Common myeloid progenitor, CD34-positive (primary cell): ENCODE measurements at regions not wholly inside any gene's neighbourhood (a gene's known extent, or its start where the extent isn't known, plus 50 kb on each side); places are given as distances from the start of the nearest gene placed in this dataset.

Experiments used
- CTCF ChIA-PET: fragments of 350-600 bp; sonication (Branson Sonifier 250); formaldehyde crosslinking; loops from one replicate; lab custom pipeline; 2021; ENCODE audit warnings: antibody characterized with exemption; lab: Charles Lee
- POLR2A ChIA-PET: fragments of 350-600 bp; sonication (Branson Sonifier 250); formaldehyde crosslinking; loops from one replicate; lab custom pipeline; 2021; ENCODE audit warnings: antibody characterized with exemption; lab: Charles Lee
- DNase-seq, 3 donors: peaks; one replicate each; pipeline versions ENCODE4 v3.0.0 to v3.0.0-alpha.2; 2013
- H3K27ac ChIP-seq, 2 experiments: 1 replicate in 1 of 2; 2 replicates in 1 of 2; pipeline ENCODE4 v1.7.0; 2013; ENCODE audit warnings: inconsistent platforms in 2 of 2, low read length in 2 of 2, mild to moderate bottlenecking in 2 of 2, low read depth in 1 of 2, moderate library complexity in 1 of 2; ENCODE audit not compliant: severe bottlenecking in 2 of 2, insufficient read depth in 1 of 2, poor library complexity in 1 of 2
- H3K27me3 ChIP-seq, 5 experiments: replicated peaks in 2 of 5; 1 replicate in 3 of 5; 2 replicates in 2 of 5; pipeline versions ENCODE4 v1.6.1 to v1.7.0; 2013; ENCODE audit warnings: low read length in 4 of 5, mild to moderate bottlenecking in 2 of 5, moderate library complexity in 2 of 5, inconsistent platforms in 1 of 5; ENCODE audit not compliant: insufficient read depth in 5 of 5, control insufficient read depth in 4 of 5
- H3K36me3 ChIP-seq, 4 experiments: 1 replicate in 2 of 4; 2 replicates in 2 of 4; pipeline versions ENCODE4 v1.6.1 to v1.7.0; 2013; ENCODE audit warnings: low read length in 3 of 4, control low read depth in 1 of 4, mild to moderate bottlenecking in 1 of 4; ENCODE audit not compliant: control insufficient read depth in 4 of 4, insufficient read depth in 4 of 4
- H3K4me1 ChIP-seq, 4 experiments: 1 replicate in 3 of 4; 2 replicates in 1 of 4; pipeline versions ENCODE4 v1.6.1 to v1.7.1; 2013; ENCODE audit warnings: low read length in 3 of 4, mild to moderate bottlenecking in 3 of 4, control low read depth in 1 of 4, inconsistent platforms in 1 of 4, moderate library complexity in 1 of 4; ENCODE audit not compliant: control insufficient read depth in 4 of 4, insufficient read depth in 4 of 4; ENCODE audit errors: control extremely low read depth in 1 of 4
- H3K4me3 ChIP-seq, 7 experiments: 1 replicate in 4 of 7; 2 replicates in 3 of 7; pipeline versions ENCODE4 v1.5.1 to v1.7.0; 2013; ENCODE audit warnings: mild to moderate bottlenecking in 7 of 7, low read length in 6 of 7, moderate library complexity in 6 of 7, inconsistent platforms in 2 of 7, low read depth in 2 of 7, control low read depth in 1 of 7; ENCODE audit not compliant: insufficient read depth in 4 of 7, control insufficient read depth in 1 of 7; ENCODE audit errors: extremely low read depth in 1 of 7
- H3K9me3 ChIP-seq, 5 experiments: 1 replicate in 4 of 5; 2 replicates in 1 of 5; pipeline versions ENCODE4 v1.6.1 to v1.7.1; 2013; ENCODE audit warnings: low read length in 4 of 5, mild to moderate bottlenecking in 2 of 5, inconsistent platforms in 1 of 5, low read depth in 1 of 5, moderate library complexity in 1 of 5; ENCODE audit not compliant: control insufficient read depth in 4 of 5, insufficient read depth in 2 of 5; ENCODE audit errors: control extremely low read depth in 1 of 5
- WGBS: methylation state at CpG from one replicate; pipeline ENCODE4 v1.1.5; 2013; ENCODE audit not compliant: insufficient coverage; 5-methylcytosine and 5-hydroxymethylcytosine counted together

GRCh38 chr7:136079478-136079892, 102.3 kb upstream of the MTPN start:
- Histone ChIP-seq H3K9me3 (no peaks in the 10 kb centered on the region), H3K27me3 (no peaks in the 10 kb centered on the region), H3K36me3 (no peaks in the 10 kb centered on the region), H3K4me3 (no peak overlapping the region), H3K4me1 (no peaks in the 10 kb centered on the region), H3K27ac (no peak overlapping the region)
- DNase-seq, result no peak
- CTCF ChIA-PET, result interaction anchor here (1.4 kb wide), 1 partner anchor 23 kb away, joined by 3 read pairs; no protein-coding TSS in a partner anchor
- POLR2A ChIA-PET, result no interaction called here
- WGBS, result 91% methylated on average over 4 of the region's 4 CpGs

- ChIA-PET POLR2A (no interaction called here), CTCF (no interaction called here)
- H3K36me3 ChIP-seq, result no peaks in the 10 kb centered on the region
- no peak overlapping the region for H3K27ac ChIP-seq
- no peaks in the 10 kb centered on the region for H3K27me3 ChIP-seq
- no peak overlapping the region for H3K4me3 ChIP-seq
- H3K4me1 ChIP-seq, result no peaks in the 10 kb centered on the region
- DNase-seq, result no peak
- H3K9me3 ChIP-seq, result no peaks in the 10 kb centered on the region
- WGBS, result no CpG with 5 or more reads among the region's 1 CpG
These were observed 101.9 kb upstream of the MTPN start for GRCh38 chr7:136079066-136079465.

GRCh38 chr7:136078630-136079029, 101.5 kb upstream of the MTPN start:
- 100% methylated on average over 4 of the region's 4 CpGs for WGBS
- no peak for DNase-seq
- no peaks in the 10 kb centered on the region for H3K36me3 ChIP-seq
- no peaks in the 10 kb centered on the region for H3K4me1 ChIP-seq
- ChIA-PET CTCF (no interaction called here), POLR2A (no interaction called here)
- H3K27ac ChIP-seq, result no peak overlapping the region
- no peaks in the 10 kb centered on the region for H3K27me3 ChIP-seq
- H3K9me3 ChIP-seq, result no peaks in the 10 kb centered on the region
- no peak overlapping the region for H3K4me3 ChIP-seq

GRCh38 chr7:136076954-136077353, 99.8 kb upstream of the MTPN start:
- ChIA-PET POLR2A (no interaction called here), CTCF (interaction anchor here (1.4 kb wide), 1 partner anchor 39 kb away, joined by 4 read pairs; no protein-coding TSS in a partner anchor)
- Histone ChIP-seq H3K27ac (no peak overlapping the region), H3K4me3 (no peak overlapping the region), H3K9me3 (no peaks in the 10 kb centered on the region), H3K27me3 (no peaks in the 10 kb centered on the region), H3K4me1 (no peaks in the 10 kb centered on the region), H3K36me3 (no peaks in the 10 kb centered on the region)
- no peak for DNase-seq
- no CpG with 5 or more reads among the region's 2 CpGs for WGBS

- WGBS, result 55% methylated on average over 1 of the region's 2 CpGs
These were observed 97.7 kb upstream of the MTPN start for GRCh38 chr7:136074843-136075242.

GRCh38 chr7:136072447-136072846, 95.3 kb upstream of the MTPN start:
- Histone ChIP-seq H3K4me3 (no peak overlapping the region), H3K4me1 (no peaks in the 10 kb centered on the region), H3K27me3 (peaks cover 0 to 2% (median 0%) of the 10 kb centered on the region in 5 experiments), H3K9me3 (no peaks in the 10 kb centered on the region), H3K36me3 (no peaks in the 10 kb centered on the region), H3K27ac (no peak overlapping the region)
- 90% methylated on average over 1 of the region's 4 CpGs for WGBS
- ChIA-PET POLR2A (interaction anchor here (0.6 kb wide), 1 partner anchor 664 kb away, joined by 3 read pairs; no protein-coding TSS in a partner anchor), CTCF (no interaction called here)
- DNase-seq, result no peak

More at GRCh38 chr7:136074843-136075242, 97.7 kb upstream of the MTPN start:
- DNase-seq, result no peak
- Histone ChIP-seq H3K4me1 (no peaks in the 10 kb centered on the region), H3K27ac (no peak overlapping the region), H3K4me3 (no peak overlapping the region), H3K36me3 (no peaks in the 10 kb centered on the region), H3K27me3 (no peaks in the 10 kb centered on the region), H3K9me3 (no peaks in the 10 kb centered on the region)
- ChIA-PET POLR2A (no interaction called here), CTCF (no interaction called here)

GRCh38 chr7:136070736-136071505, 93.8 kb upstream of the MTPN start:
- Histone ChIP-seq H3K27ac (no peak overlapping the region), H3K27me3 (peaks cover 0 to 2% (median 0%) of the 10 kb centered on the region in 5 experiments), H3K36me3 (no peaks in the 10 kb centered on the region), H3K9me3 (no peaks in the 10 kb centered on the region), H3K4me3 (no peak overlapping the region), H3K4me1 (no peaks in the 10 kb centered on the region)
- ChIA-PET POLR2A (no interaction called here), CTCF (no interaction called here)
- WGBS, result 90% methylated on average over 2 of the region's 6 CpGs
- DNase-seq, result no peak
